DMS153 treated with DMSO at 0.1 percent for 48 hours (cell line): ENCODE measurements at regions not wholly inside any gene's neighbourhood (a gene's known extent, or its start where the extent isn't known, plus 50 kb on each side); places are given as distances from the start of the nearest gene placed in this dataset.
"Not testable (repeated sequence)": the region's sequence is repeated elsewhere in the genome, so short reads cannot be mapped to it uniquely, and the experiment has no call there.

ENCODE experiments used
- DNase-seq: peaks from one replicate; lab custom pipeline; 2025; ENCODE audit not compliant: unreplicated experiment; lab: John Stamatoyannopoulos, UW

- DNase-seq: no peak
Measured at GRCh38 chr1:234769284-234769985, 159.5 kb upstream of the IRF2BP2 start.

- no peak for DNase-seq
Measured at GRCh38 chr1:234768569-234769283, 158.7 kb upstream of the IRF2BP2 start.

- no peak for DNase-seq
Measured at GRCh38 chr1:234768171-234768568, 158.2 kb upstream of the IRF2BP2 start.

GRCh38 chr1:234765672-234766071, 155.7 kb upstream of the IRF2BP2 start:
- no peak for DNase-seq

GRCh38 chr1:234765181-234765580, 155.2 kb upstream of the IRF2BP2 start:
- DNase-seq: no peak

GRCh38 chr1:234763910-234764309, 153.9 kb upstream of the IRF2BP2 start:
- no peak for DNase-seq

GRCh38 chr1:234763367-234763766, 153.4 kb upstream of the IRF2BP2 start:
- DNase-seq: no peak

GRCh38 chr1:234762127-234762526, 152.1 kb upstream of the IRF2BP2 start:
- DNase-seq: not testable (repeated sequence)

GRCh38 chr1:234760303-234760723, 150.3 kb upstream of the IRF2BP2 start:
- DNase-seq: no peak

- no peak for DNase-seq
Measured at GRCh38 chr1:234759888-234760287, 149.9 kb upstream of the IRF2BP2 start.

- no peak for DNase-seq
Measured at GRCh38 chr1:234758851-234759250, 148.9 kb upstream of the IRF2BP2 start.

GRCh38 chr1:234756857-234757256, 146.9 kb upstream of the IRF2BP2 start:
- DNase-seq: no peak

GRCh38 chr1:234756066-234756774, 146.2 kb upstream of the IRF2BP2 start:
- no peak for DNase-seq

- DNase-seq: no peak
Measured at GRCh38 chr1:234755449-234755863, 145.5 kb upstream of the IRF2BP2 start.

- DNase-seq: no peak
Measured at GRCh38 chr1:234753979-234754378, 144.0 kb upstream of the IRF2BP2 start.

- no peak for DNase-seq
Measured at GRCh38 chr1:234752927-234753326, 142.9 kb upstream of the IRF2BP2 start.

- DNase-seq: no peak
Measured at GRCh38 chr1:234751678-234752077, 141.7 kb upstream of the IRF2BP2 start.

GRCh38 chr1:234750922-234751627, 141.1 kb upstream of the IRF2BP2 start:
- DNase-seq: peak; percentile 69

- DNase-seq: no peak
Measured at GRCh38 chr1:234748713-234749112, 138.7 kb upstream of the IRF2BP2 start.

- DNase-seq: no peak
Measured at GRCh38 chr1:234748066-234748465, 138.1 kb upstream of the IRF2BP2 start.

- DNase-seq: peak; percentile 35
Measured at GRCh38 chr1:234746798-234747196, 136.8 kb upstream of the IRF2BP2 start.
